Activated naive CD4-positive, alpha-beta T cell treated with anti-CD3 and anti-CD28 coated beads, Interleukin-2, amount 50 U/mL, for 16 hours (primary cell): ENCODE measurements at regions not wholly inside any gene's neighbourhood (a gene's known extent, or its start where the extent isn't known, plus 50 kb on each side); places are given as distances from the start of the nearest gene placed in this dataset.
"Not testable (repeated sequence)": the region's sequence is repeated elsewhere in the genome, so short reads cannot be mapped to it uniquely, and the experiment has no call there.

Experiments
- DNase-seq: peaks from one replicate; pipeline ENCODE4 v3.0.0-alpha.2; 2020

DNA sequence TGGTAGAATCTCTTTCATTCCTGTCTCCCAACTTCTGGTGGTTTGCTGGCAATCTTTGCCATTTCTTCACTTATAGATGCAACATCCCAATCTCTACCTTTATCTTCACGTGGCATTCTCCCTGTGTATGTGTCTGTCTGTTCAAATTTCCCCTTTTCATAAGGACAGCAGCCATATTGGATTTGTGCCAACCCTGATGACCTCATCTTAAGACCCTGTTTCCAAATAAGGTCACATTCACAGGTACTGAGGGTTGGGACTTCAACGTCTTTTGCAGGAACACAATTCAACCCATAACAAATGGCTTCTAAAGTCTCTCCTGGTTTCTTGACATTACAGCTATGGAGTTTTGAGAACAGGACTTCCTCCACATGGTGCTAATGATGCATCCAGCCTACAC is 84.5 kb upstream of the OLIG2 start:
- DNase-seq = no peak

DNA sequence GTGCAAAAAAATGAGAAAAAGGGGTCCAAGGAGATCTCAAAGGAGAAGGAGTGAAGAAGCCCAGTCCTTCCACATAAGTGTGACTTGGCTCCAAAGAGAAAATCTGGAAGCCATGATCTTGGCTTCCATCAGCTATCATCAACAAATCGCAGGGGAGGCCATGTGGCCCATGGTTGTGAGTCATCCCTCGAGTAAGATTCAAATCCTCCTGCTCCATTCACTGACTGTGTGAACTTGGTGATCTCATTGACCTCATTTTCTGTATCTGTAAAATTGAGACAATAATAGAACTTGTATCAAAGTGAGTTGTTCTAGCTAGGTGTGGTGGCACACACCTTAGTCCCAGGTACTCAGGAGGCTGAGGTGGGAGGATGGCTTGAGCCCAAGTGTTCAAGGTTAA is 79.1 kb upstream of the OLIG2 start:
- no peak for DNase-seq

DNA sequence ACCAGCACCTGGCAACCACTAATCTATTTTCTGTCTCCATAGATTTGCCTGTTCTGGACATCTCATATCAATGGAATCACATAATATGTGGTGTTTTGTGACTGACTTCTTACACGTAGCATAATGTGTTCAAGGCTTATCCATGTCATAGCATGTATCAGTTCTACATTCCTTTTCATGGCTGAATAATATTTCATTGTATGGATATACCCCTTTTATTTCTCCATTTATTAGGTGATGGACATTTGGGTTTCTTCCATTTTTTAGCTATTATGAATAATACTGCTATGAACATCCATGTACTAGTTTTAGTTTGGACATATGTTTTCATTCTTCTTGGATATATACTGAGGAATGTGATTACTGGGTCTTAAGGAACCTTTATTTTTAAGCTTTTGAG is 78.0 kb upstream of the OLIG2 start:
- DNase-seq = no peak

GRCh38 chr21:32949701-32950100 is 76.0 kb upstream of the OLIG2 start:
- DNase-seq = no peak

- DNase-seq = no peak
These were observed 74.7 kb upstream of the OLIG2 start for GRCh38 chr21:32951041-32951440.

DNA sequence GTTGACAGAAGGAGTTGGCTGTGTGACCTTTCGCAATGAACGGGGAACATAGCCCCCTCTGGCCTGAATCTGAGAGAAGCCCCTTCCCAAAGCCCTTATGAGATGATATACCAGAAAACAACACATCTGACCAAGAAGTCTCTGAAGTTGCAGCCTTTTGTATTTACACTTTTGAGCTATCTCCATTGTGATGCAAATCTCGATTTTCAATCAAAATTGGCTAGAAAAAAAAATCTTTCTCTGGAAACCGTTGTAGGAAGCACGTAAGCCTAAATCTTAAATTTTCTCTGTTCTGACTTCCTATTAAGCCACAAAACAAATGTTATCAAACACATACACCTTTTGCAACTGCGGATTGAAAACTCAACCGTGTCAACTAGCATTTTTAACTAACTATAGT is 71.4 kb upstream of the OLIG2 start:
- DNase-seq = no peak

DNA sequence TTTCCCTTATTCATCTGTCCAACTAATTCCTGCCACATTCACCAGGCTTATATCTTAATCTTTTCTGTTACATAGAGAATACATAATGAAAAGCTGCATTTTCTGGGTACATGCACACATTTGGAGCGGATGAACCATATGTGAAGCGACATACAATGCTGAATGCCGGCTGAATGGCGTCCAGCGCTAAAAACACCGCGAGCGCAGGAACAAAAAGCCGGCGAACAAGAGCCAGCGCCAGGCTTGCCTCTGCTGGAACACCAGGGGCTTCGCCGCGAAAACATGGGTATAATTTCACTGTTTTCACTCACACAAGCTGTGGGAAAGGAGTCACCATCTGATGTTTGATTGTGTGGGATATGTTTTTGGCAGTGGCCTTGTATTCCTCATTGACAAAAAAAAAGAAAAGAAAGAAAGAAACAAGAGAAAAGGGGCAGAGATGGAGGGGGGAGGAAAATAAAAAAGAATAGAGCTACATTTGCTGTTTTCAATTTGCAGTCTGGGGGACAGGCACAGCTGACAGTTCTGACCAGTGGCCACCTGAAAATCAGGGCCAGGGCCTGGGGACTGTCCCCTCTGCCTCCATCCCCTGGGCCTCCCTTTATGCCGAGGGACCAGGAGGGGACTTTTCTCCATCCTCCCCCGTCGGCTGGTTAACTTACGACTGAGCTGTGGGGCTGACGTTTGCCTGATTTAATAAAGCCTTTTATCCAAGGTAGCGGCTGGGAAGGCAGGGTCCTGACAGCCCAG is 70.2 kb upstream of the OLIG2 start:
- no peak for DNase-seq

GRCh38 chr21:32956061-32956656 is 69.6 kb upstream of the OLIG2 start:
- no peak for DNase-seq

DNA sequence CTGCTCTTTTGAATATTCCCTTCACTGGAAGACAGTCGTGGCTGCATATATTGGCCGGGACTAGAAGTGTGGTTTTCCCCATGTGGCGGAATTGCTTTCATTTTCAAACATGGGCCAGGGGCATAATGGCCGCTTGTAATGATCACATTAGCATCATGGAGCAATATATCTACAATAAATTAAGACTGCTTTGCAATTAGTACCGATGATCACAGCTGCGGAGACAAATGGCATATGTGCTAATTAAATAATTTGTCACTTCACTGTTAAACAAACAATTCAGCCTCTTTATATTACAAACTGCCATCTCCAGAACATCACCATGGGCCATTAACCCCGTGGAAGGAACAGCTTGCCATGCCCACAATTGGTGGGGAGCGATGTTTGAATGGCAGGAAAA is 68.2 kb upstream of the OLIG2 start:
- no peak for DNase-seq

GRCh38 chr21:32958288-32959002 is 67.3 kb upstream of the OLIG2 start:
- no peak for DNase-seq

- no peak for DNase-seq
These were observed 63.5 kb upstream of the OLIG2 start for GRCh38 chr21:32962268-32962667.

- DNase-seq = no peak
These were observed 60.5 kb upstream of the OLIG2 start for GRCh38 chr21:32965129-32965680.

DNA sequence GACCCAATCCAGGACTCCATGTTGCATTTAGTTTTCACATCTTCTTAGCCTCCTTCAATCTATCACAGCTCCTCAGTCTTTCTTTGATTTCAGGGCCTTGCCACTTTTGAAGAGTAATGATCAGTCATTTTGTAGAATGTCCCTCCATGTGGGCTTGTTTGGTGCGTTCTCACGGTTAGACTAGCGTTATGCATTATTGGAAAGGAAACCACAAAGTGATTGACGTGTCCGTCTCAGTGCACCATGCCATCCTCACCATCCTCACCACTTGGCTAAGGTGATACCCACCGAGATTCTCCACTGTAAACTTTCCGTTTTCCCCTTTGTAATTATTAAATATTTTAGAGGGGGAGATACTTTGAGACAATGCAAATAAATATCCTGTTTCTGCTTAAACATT is 59.6 kb upstream of the OLIG2 start:
- DNase-seq = no peak

- not testable (repeated sequence) for DNase-seq
These were observed 57.6 kb upstream of the OLIG2 start for GRCh38 chr21:32968103-32968502.

GRCh38 chr21:32974653-32975052 is 51.1 kb upstream of the OLIG2 start:
- no peak for DNase-seq

GRCh38 chr21:32975811-32976431 is 49.8 kb upstream of the OLIG2 start:
- no peak for DNase-seq
